ENCODE measurements at regions not wholly inside any gene's neighbourhood (a gene's known extent, or its start where the extent isn't known, plus 50 kb on each side); places are given as distances from the start of the nearest gene placed in this dataset.

DNA sequence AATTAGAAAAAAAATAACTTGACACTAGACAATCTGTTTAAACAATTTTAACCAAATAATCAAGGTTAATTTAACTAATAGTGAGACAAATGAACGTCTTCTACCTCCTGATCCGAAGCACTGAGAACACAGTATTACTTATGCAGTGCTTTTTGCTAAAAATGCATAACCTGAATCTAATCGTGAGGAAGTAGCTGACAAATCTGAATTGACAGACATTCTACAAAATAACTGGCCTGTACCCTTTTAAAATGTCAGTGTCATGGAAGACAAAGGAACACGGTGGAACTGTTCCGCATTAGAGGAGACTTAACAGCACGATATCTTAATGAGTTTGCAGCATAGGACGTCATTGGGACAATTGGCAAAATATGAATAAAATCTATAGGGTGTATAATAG lies 631.2 kb upstream of the ZFP42 start:
- TF ChIP-seq EZH2phosphoT487 (conservative IDR thresholded peaks at IDR 0.05; ENCODE audit: low read length) (no peak), CTCF (IDR thresholded peaks at IDR 0.05; ENCODE audit: insufficient read depth, low read length, poor library complexity, severe bottlenecking) (no peak)
- Histone ChIP-seq H3K79me2 (ENCODE audit: insufficient read depth, low read length) (no peaks in the 10 kb centered on the region), H3K4me2 (ENCODE audit: low read depth, low read length, poor library complexity, severe bottlenecking) (no peak overlapping the region), H2AFZ (ENCODE audit: low read depth, low read length, severe bottlenecking) (no peak overlapping the region), H3K9me2 (replicated peaks; ENCODE audit: insufficient read depth, low read length) (no peaks in the 10 kb centered on the region), H3K4me3 (ENCODE audit: insufficient read depth, low read length, poor library complexity, severe bottlenecking) (no peak overlapping the region), H3F3A (ENCODE audit: insufficient read depth) (no peaks in the 10 kb centered on the region), H3K36me3 (ENCODE audit: low read length) (no peaks in the 10 kb centered on the region), H3K9ac (ENCODE audit: low read length) (no peak overlapping the region), H3K27ac (ENCODE audit: low read depth, low read length) (no peak overlapping the region), H4K20me1 (ENCODE audit: low read depth, low read length) (no peaks in the 10 kb centered on the region), H3K9me3 (ENCODE audit: insufficient read depth, low read length) (no peaks in the 10 kb centered on the region), H3K27me3 (ENCODE audit: low read length) (no peaks in the 10 kb centered on the region)

DNA sequence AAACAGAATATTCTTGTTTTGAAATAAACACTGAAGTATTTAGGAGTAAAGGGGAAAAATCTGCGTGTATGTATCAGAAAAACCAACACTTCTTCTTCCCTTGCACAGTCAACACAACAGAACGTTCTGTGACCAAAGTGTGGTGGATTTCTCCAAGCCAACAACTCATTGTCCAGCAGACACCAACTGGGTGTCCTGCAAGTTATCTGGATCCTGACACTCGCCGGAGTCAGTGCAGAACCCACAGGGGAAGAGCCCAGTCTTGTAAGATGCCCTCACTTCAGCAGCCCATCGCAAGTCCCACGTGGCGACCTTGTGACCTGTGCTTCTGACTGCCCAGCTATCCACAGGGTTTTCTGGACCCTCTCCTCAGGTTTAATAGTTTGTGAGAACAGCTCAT lies 630.7 kb upstream of the ZFP42 start:
- Histone ChIP-seq H3K27me3 (ENCODE audit: low read length) (no peaks in the 10 kb centered on the region), H3F3A (ENCODE audit: insufficient read depth) (no peaks in the 10 kb centered on the region), H3K9ac (ENCODE audit: low read length) (no peak overlapping the region), H4K20me1 (ENCODE audit: low read depth, low read length) (no peaks in the 10 kb centered on the region), H3K4me2 (ENCODE audit: low read depth, low read length, poor library complexity, severe bottlenecking) (no peak overlapping the region), H3K36me3 (ENCODE audit: low read length) (no peaks in the 10 kb centered on the region), H3K9me2 (replicated peaks; ENCODE audit: insufficient read depth, low read length) (no peaks in the 10 kb centered on the region), H2AFZ (ENCODE audit: low read depth, low read length, severe bottlenecking) (no peak overlapping the region), H3K9me3 (ENCODE audit: insufficient read depth, low read length) (no peaks in the 10 kb centered on the region), H3K27ac (ENCODE audit: low read depth, low read length) (no peak overlapping the region), H3K79me2 (ENCODE audit: insufficient read depth, low read length) (no peaks in the 10 kb centered on the region), H3K4me3 (ENCODE audit: insufficient read depth, low read length, poor library complexity, severe bottlenecking) (no peak overlapping the region)
- TF ChIP-seq EZH2phosphoT487 (conservative IDR thresholded peaks at IDR 0.05; ENCODE audit: low read length), result no peak
- TF ChIP-seq CTCF (IDR thresholded peaks at IDR 0.05; ENCODE audit: insufficient read depth, low read length, poor library complexity, severe bottlenecking), result no peak

DNA sequence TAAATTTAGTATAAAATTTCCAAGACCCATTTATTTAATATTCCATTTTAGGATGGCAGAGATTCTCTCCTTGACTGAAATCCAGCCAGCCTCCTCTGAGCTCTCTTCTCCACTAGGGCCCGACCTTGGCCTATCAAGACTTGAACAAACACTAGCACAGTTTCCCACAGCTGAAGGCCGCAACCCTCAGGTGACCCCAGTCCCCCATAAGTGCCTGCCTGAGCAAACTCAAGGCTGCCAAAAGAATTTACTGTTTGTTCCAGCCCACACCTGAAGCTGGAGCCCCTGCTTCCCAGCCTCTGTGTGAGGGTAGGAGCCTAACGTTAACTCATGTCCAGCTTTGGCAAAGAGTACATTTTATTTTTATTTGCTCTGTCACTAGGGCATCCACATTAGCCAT lies 629.0 kb upstream of the ZFP42 start:
- H3K79me2 ChIP-seq (ENCODE audit: insufficient read depth, low read length), result no peaks in the 10 kb centered on the region
- H2AFZ ChIP-seq (ENCODE audit: low read depth, low read length, severe bottlenecking), result no peak overlapping the region
- no peaks in the 10 kb centered on the region for H3K9me2 ChIP-seq (replicated peaks; ENCODE audit: insufficient read depth, low read length)
- H3F3A ChIP-seq (ENCODE audit: insufficient read depth), result no peaks in the 10 kb centered on the region
- H3K9ac ChIP-seq (ENCODE audit: low read length), result no peak overlapping the region
- no peaks in the 10 kb centered on the region for H4K20me1 ChIP-seq (ENCODE audit: low read depth, low read length)
- no peak overlapping the region for H3K4me2 ChIP-seq (ENCODE audit: low read depth, low read length, poor library complexity, severe bottlenecking)
- H3K9me3 ChIP-seq (ENCODE audit: insufficient read depth, low read length), result no peaks in the 10 kb centered on the region
- no peaks in the 10 kb centered on the region for H3K36me3 ChIP-seq (ENCODE audit: low read length)
- TF ChIP-seq EZH2phosphoT487 (conservative IDR thresholded peaks at IDR 0.05; ENCODE audit: low read length) (no peak), CTCF (IDR thresholded peaks at IDR 0.05; ENCODE audit: insufficient read depth, low read length, poor library complexity, severe bottlenecking) (no peak)
- H3K27me3 ChIP-seq (ENCODE audit: low read length), result no peaks in the 10 kb centered on the region
- H3K4me3 ChIP-seq (ENCODE audit: insufficient read depth, low read length, poor library complexity, severe bottlenecking), result no peak overlapping the region
- no peak overlapping the region for H3K27ac ChIP-seq (ENCODE audit: low read depth, low read length)

DNA sequence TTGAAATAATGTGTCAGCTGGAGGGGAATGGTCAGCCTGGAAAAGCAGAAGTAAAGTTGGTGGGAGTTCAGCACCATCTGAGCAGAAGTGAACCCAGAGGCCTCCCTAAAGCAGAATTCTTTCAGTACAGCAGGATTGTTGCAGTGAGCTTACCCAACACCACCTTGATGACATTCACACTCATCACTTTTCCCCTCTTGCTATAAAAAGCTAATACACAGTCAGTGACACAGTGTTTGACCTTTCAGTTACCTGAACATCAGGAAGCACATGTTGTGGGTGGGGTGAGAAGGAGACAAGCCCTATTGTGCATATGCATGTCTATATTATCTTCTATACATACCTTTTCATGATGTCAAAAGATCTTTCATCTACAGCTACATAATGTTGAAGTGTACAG lies 624.7 kb upstream of the ZFP42 start:
- Histone ChIP-seq H3K9me3 (ENCODE audit: insufficient read depth, low read length) (no peaks in the 10 kb centered on the region), H3K4me2 (ENCODE audit: low read depth, low read length, poor library complexity, severe bottlenecking) (no peak overlapping the region), H3K27ac (ENCODE audit: low read depth, low read length) (no peak overlapping the region), H3K9ac (ENCODE audit: low read length) (no peak overlapping the region), H2AFZ (ENCODE audit: low read depth, low read length, severe bottlenecking) (no peak overlapping the region), H3K79me2 (ENCODE audit: insufficient read depth, low read length) (no peaks in the 10 kb centered on the region), H4K20me1 (ENCODE audit: low read depth, low read length) (no peaks in the 10 kb centered on the region), H3K36me3 (ENCODE audit: low read length) (no peaks in the 10 kb centered on the region), H3F3A (ENCODE audit: insufficient read depth) (no peaks in the 10 kb centered on the region), H3K4me3 (ENCODE audit: insufficient read depth, low read length, poor library complexity, severe bottlenecking) (no peak overlapping the region), H3K9me2 (replicated peaks; ENCODE audit: insufficient read depth, low read length) (no peaks in the 10 kb centered on the region), H3K27me3 (ENCODE audit: low read length) (no peaks in the 10 kb centered on the region)
- TF ChIP-seq CTCF (IDR thresholded peaks at IDR 0.05; ENCODE audit: insufficient read depth, low read length, poor library complexity, severe bottlenecking) (no peak), EZH2phosphoT487 (conservative IDR thresholded peaks at IDR 0.05; ENCODE audit: low read length) (no peak)

All from SU-DHL-6 (cell line).